ENCODE measurements at regions not wholly inside any gene's neighbourhood (a gene's known extent, or its start where the extent isn't known, plus 50 kb on each side); places are given as distances from the start of the nearest gene placed in this dataset.

DNA sequence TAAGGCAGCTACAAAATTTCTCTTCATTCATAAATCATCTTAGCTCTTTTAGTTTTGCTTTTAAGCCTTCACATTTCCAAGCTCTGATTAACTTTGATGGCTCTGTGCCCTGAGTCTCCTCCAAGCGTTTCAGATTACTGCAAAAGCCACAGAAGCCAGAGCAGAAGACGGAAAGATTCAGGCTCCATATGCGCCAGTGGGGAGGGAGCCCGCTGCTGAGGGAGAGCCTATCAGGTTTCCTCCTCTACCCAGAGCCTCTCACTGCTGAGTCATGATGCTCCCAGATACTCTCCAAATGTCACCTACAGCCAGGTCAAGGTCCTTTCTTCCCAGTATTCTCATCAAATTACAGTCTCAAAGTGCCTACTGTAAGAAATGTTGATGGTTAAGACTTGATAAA is 193.6 kb downstream of the RAP2A start:
- no peak for TF ChIP-seq CEBPB (IDR thresholded peaks at IDR 0.05; ENCODE audit: borderline replicate concordance, low read depth, low read length)
- no peak for TF ChIP-seq KDM2A (CRISPR knock-in tag; IDR thresholded peaks at IDR 0.05; ENCODE audit: borderline replicate concordance, low read depth)
- TF ChIP-seq POLR2AphosphoS5 (IDR thresholded peaks at IDR 0.05; ENCODE audit: low read depth, low read length), result no peak
- TF ChIP-seq ATM (IDR thresholded peaks at IDR 0.05; ENCODE audit: borderline replicate concordance), result no peak
- TF ChIP-seq NFYB (CRISPR knock-in tag; IDR thresholded peaks at IDR 0.05), result no peak
- no peak for TF ChIP-seq SIN3A (IDR thresholded peaks at IDR 0.05; ENCODE audit: borderline replicate concordance, low read depth, low read length)
- no peak for TF ChIP-seq NBN (conservative IDR thresholded peaks at IDR 0.05)
- TF ChIP-seq, protein P1, sequence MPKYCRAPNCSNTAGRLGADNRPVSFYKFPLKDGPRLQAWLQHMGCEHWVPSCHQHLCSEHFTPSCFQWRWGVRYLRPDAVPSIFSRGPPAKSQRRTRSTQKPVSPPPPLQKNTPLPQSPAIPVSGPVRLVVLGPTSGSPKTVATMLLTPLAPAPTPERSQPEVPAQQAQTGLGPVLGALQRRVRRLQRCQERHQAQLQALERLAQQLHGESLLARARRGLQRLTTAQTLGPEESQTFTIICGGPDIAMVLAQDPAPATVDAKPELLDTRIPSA (CRISPR knock-in tag; IDR thresholded peaks at IDR 0.05; ENCODE audit: borderline replicate concordance), result no peak
- TF ChIP-seq, protein P2, sequence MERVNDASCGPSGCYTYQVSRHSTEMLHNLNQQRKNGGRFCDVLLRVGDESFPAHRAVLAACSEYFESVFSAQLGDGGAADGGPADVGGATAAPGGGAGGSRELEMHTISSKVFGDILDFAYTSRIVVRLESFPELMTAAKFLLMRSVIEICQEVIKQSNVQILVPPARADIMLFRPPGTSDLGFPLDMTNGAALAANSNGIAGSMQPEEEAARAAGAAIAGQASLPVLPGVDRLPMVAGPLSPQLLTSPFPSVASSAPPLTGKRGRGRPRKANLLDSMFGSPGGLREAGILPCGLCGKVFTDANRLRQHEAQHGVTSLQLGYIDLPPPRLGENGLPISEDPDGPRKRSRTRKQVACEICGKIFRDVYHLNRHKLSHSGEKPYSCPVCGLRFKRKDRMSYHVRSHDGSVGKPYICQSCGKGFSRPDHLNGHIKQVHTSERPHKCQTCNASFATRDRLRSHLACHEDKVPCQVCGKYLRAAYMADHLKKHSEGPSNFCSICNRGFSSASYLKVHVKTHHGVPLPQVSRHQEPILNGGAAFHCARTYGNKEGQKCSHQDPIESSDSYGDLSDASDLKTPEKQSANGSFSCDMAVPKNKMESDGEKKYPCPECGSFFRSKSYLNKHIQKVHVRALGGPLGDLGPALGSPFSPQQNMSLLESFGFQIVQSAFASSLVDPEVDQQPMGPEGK (CRISPR knock-in tag; IDR thresholded peaks at IDR 0.05), result no peak
- TF ChIP-seq MTA3 (CRISPR knock-in tag; IDR thresholded peaks at IDR 0.05), result no peak
- no peak for TF ChIP-seq ZBTB20 (CRISPR knock-in tag; IDR thresholded peaks at IDR 0.05; ENCODE audit: borderline replicate concordance, low read depth)
